ENCODE measurements at regions not wholly inside any gene's neighbourhood (a gene's known extent, or its start where the extent isn't known, plus 50 kb on each side); places are given as distances from the start of the nearest gene placed in this dataset.

- TF ChIP-seq CTCF (IDR thresholded peaks at IDR 0.05), result no peak
- Mint-ChIP-seq H3K36me3 (ENCODE audit: low read depth) (no peaks in the 10 kb centered on the region), H3K9me3 (peaks cover 1% of the 10 kb centered on the region), H3K4me1 (ENCODE audit: low read depth) (no peaks in the 10 kb centered on the region), H3K27me3 (no peaks in the 10 kb centered on the region), H3K27ac (no peak overlapping the region), H3K4me3 (no peak overlapping the region)
- intact Hi-C loops (cut with micrococcal nuclease), result no loop called here
- ChIA-PET POLR2A (no interaction called here), CTCF (no interaction called here)
- ATAC-seq (no peak), DNase-seq (no peak)
Measured at GRCh38 chr3:168552251-168552650, 456.5 kb upstream of the GOLIM4 start.

GRCh38 chr3:168548719-168549118 lies 453.0 kb upstream of the GOLIM4 start:
- Mint-ChIP-seq H3K27ac (no peak overlapping the region), H3K27me3 (no peaks in the 10 kb centered on the region), H3K4me1 (ENCODE audit: low read depth) (no peaks in the 10 kb centered on the region), H3K9me3 (peaks cover 1% of the 10 kb centered on the region), H3K36me3 (ENCODE audit: low read depth) (no peaks in the 10 kb centered on the region), H3K4me3 (no peak overlapping the region)
- ATAC-seq (no peak), DNase-seq (no peak)
- CTCF ChIA-PET, result no interaction called here
- POLR2A ChIA-PET, result no interaction called here
- intact Hi-C loops (cut with micrococcal nuclease), result no loop called here
- no peak for TF ChIP-seq CTCF (IDR thresholded peaks at IDR 0.05)

GRCh38 chr3:168546707-168547106 lies 451.0 kb upstream of the GOLIM4 start:
- TF ChIP-seq CTCF (IDR thresholded peaks at IDR 0.05), result no peak
- ATAC-seq (no peak), DNase-seq (no peak)
- Mint-ChIP-seq H3K4me3 (no peak overlapping the region), H3K27me3 (no peaks in the 10 kb centered on the region), H3K4me1 (ENCODE audit: low read depth) (no peaks in the 10 kb centered on the region), H3K27ac (no peak overlapping the region), H3K9me3 (peaks cover 1% of the 10 kb centered on the region), H3K36me3 (ENCODE audit: low read depth) (no peaks in the 10 kb centered on the region)
- ChIA-PET CTCF (no interaction called here), POLR2A (no interaction called here)
- intact Hi-C loops (cut with micrococcal nuclease), result no loop called here

- H3K27me3 Mint-ChIP-seq, result no peaks in the 10 kb centered on the region
- ChIA-PET POLR2A (no interaction called here), CTCF (interaction anchor here (1.1 kb wide), 1 partner anchor 9 kb away, joined by 3 read pairs; no protein-coding TSS in a partner anchor)
- no peaks in the 10 kb centered on the region for H3K4me1 Mint-ChIP-seq (ENCODE audit: low read depth)
- no peak overlapping the region for H3K27ac Mint-ChIP-seq
- TF ChIP-seq CTCF (IDR thresholded peaks at IDR 0.05), result no peak
- H3K9me3 Mint-ChIP-seq, result peaks cover 1% of the 10 kb centered on the region
- intact Hi-C loops (cut with micrococcal nuclease), result no loop called here
- H3K4me3 Mint-ChIP-seq, result no peak overlapping the region
- ATAC-seq, result no peak
- H3K36me3 Mint-ChIP-seq (ENCODE audit: low read depth), result no peaks in the 10 kb centered on the region
- no peak for DNase-seq
Measured at GRCh38 chr3:168545591-168545990, 449.9 kb upstream of the GOLIM4 start.

- intact Hi-C loops (cut with micrococcal nuclease), result no loop called here
- ATAC-seq, result no peak
- Mint-ChIP-seq H3K36me3 (ENCODE audit: low read depth) (no peaks in the 10 kb centered on the region), H3K9me3 (no peaks in the 10 kb centered on the region), H3K4me1 (ENCODE audit: low read depth) (no peaks in the 10 kb centered on the region), H3K4me3 (no peak overlapping the region), H3K27me3 (no peaks in the 10 kb centered on the region), H3K27ac (no peak overlapping the region)
- no peak for TF ChIP-seq CTCF (IDR thresholded peaks at IDR 0.05)
- ChIA-PET CTCF (no interaction called here), POLR2A (no interaction called here)
- no peak for DNase-seq
Measured at GRCh38 chr3:168544097-168544957, 448.6 kb upstream of the GOLIM4 start.

Data from activated CD8-positive, alpha-beta T cell treated with anti-CD3 and anti-CD28 coated beads for 36 hours (primary cell).